H9 (cell line): ENCODE measurements at regions not wholly inside any gene's neighbourhood (a gene's known extent, or its start where the extent isn't known, plus 50 kb on each side); places are given as distances from the start of the nearest gene placed in this dataset.

Source experiments
- DNase-seq: peaks from one replicate; pipeline ENCODE4 v3.0.0-alpha.2; 2017
- H2AFZ ChIP-seq: one replicate; pipeline ENCODE4 v1.6.1; 2013; ENCODE audit warnings: mild to moderate bottlenecking, low read length, control low read depth, moderate library complexity
- H2AK5ac ChIP-seq: 2 replicates; pipeline ENCODE4 v1.6.1; 2013; ENCODE audit warnings: low read length, control low read depth, mixed read lengths; ENCODE audit not compliant: insufficient read length
- H2BK120ac ChIP-seq: one replicate; pipeline ENCODE4 v1.6.1; 2013; ENCODE audit warnings: low read depth, mild to moderate bottlenecking, low read length, control low read depth, inconsistent platforms; ENCODE audit not compliant: poor library complexity, severe bottlenecking
- H2BK12ac ChIP-seq: 2 replicates; pipeline ENCODE4 v1.6.1; 2013; ENCODE audit warnings: low read length, control low read depth, mixed read lengths, low read depth; ENCODE audit not compliant: insufficient read length
- H2BK15ac ChIP-seq: 2 replicates; pipeline ENCODE4 v1.6.1; 2013; ENCODE audit warnings: low read depth, low read length, control low read depth
- H2BK20ac ChIP-seq: one replicate; pipeline ENCODE4 v1.6.1; 2013; ENCODE audit warnings: low read depth, mild to moderate bottlenecking, low read length, control low read depth, inconsistent platforms; ENCODE audit not compliant: poor library complexity, severe bottlenecking
- H2BK5ac ChIP-seq: 2 replicates; pipeline ENCODE4 v1.6.1; 2013; ENCODE audit warnings: low read length, control low read depth, mixed read lengths; ENCODE audit not compliant: insufficient read length
- H3K14ac ChIP-seq: 2 replicates; pipeline ENCODE4 v1.6.1; 2013; ENCODE audit warnings: low read length, control low read depth; ENCODE audit not compliant: insufficient read depth
- H3K18ac ChIP-seq: 2 replicates; pipeline ENCODE4 v1.6.1; 2013; ENCODE audit warnings: low read depth, mild to moderate bottlenecking, mixed read lengths, low read length, control low read depth; ENCODE audit not compliant: insufficient read length
- H3K23ac ChIP-seq: 2 replicates; pipeline ENCODE4 v1.6.1; 2013; ENCODE audit warnings: low read length, control low read depth, mixed read lengths, low read depth; ENCODE audit not compliant: insufficient read length
- H3K23me2 ChIP-seq: 2 replicates; pipeline ENCODE4 v1.6.1; 2013; ENCODE audit warnings: low read depth, mild to moderate bottlenecking, mixed read lengths, low read length, control low read depth; ENCODE audit not compliant: insufficient read length, poor library complexity, severe bottlenecking
- H3K27ac ChIP-seq: 2 replicates; pipeline ENCODE4 v1.5.1; 2013; ENCODE audit warnings: low read length, control low read depth, mixed read lengths, low read depth; ENCODE audit not compliant: insufficient read length
- H3K27me3 ChIP-seq: 2 replicates; pipeline ENCODE4 v1.6.1; 2013; ENCODE audit warnings: low read length, control low read depth, inconsistent platforms; ENCODE audit not compliant: insufficient read depth
- H3K4ac ChIP-seq: 2 replicates; pipeline ENCODE4 v1.6.1; 2013; ENCODE audit warnings: low read depth, mild to moderate bottlenecking, control low read depth, inconsistent platforms, low read length, moderate library complexity
- H3K4me1 ChIP-seq: 2 replicates; pipeline ENCODE4 v1.6.1; 2013; ENCODE audit warnings: low read length, control low read depth, inconsistent platforms; ENCODE audit not compliant: insufficient read depth
- H3K4me2 ChIP-seq: 2 replicates; pipeline ENCODE4 v1.6.1; 2013; ENCODE audit warnings: low read length, control low read depth, mixed read lengths; ENCODE audit not compliant: insufficient read length, insufficient read depth
- H3K56ac ChIP-seq: 2 replicates; pipeline ENCODE4 v1.6.1; 2013; ENCODE audit warnings: low read depth, mild to moderate bottlenecking, mixed read lengths, low read length, control low read depth; ENCODE audit not compliant: insufficient read length
- H3K79me1 ChIP-seq: 2 replicates; pipeline ENCODE4 v1.6.1; 2013; ENCODE audit warnings: low read depth, mild to moderate bottlenecking, moderate library complexity, low read length, control low read depth, inconsistent platforms; ENCODE audit not compliant: insufficient read depth, poor library complexity, severe bottlenecking
- H3K79me2 ChIP-seq: 2 replicates; pipeline ENCODE4 v1.6.1; 2013; ENCODE audit warnings: low read length, control low read depth, inconsistent platforms; ENCODE audit not compliant: insufficient read depth
- H3K9ac ChIP-seq: 2 replicates; pipeline ENCODE4 v1.6.1; 2013; ENCODE audit warnings: low read length, control low read depth, mixed read lengths; ENCODE audit not compliant: insufficient read length; ENCODE audit errors: extremely low read depth
- H3K9me3 ChIP-seq: one replicate; pipeline ENCODE4 v1.6.1; 2013; ENCODE audit warnings: low read depth, low read length, inconsistent platforms; ENCODE audit not compliant: control insufficient read depth
- H3T11ph ChIP-seq: one replicate; pipeline ENCODE4 v1.6.1; 2013; ENCODE audit warnings: mild to moderate bottlenecking, low read length, control low read depth, inconsistent platforms
- H4K20me1 ChIP-seq: one replicate; pipeline ENCODE4 v1.6.1; 2013; ENCODE audit not compliant: control insufficient read depth, insufficient read length, insufficient read depth
- H4K5ac ChIP-seq: 2 replicates; pipeline ENCODE4 v1.6.1; 2013; ENCODE audit warnings: low read depth, mild to moderate bottlenecking, mixed read lengths, low read length, control low read depth; ENCODE audit not compliant: insufficient read length
- H4K8ac ChIP-seq: replicated peaks from 2 replicates; pipeline ENCODE4 v1.6.1; 2013; ENCODE audit warnings: low read length, control low read depth, mixed read lengths, low read depth; ENCODE audit not compliant: insufficient read length
- H4K91ac ChIP-seq: 2 replicates; pipeline ENCODE4 v1.6.1; 2013; ENCODE audit warnings: low read depth, mild to moderate bottlenecking, moderate library complexity, mixed read lengths, low read length, control low read depth; ENCODE audit not compliant: insufficient read length
- H3K27ac Mint-ChIP-seq, 3 experiments: 2 replicates in 2 of 3; 3 replicates in 1 of 3; pipeline ENCODE4 v1.8.0; 2020 to 2021; ENCODE audit warnings: mixed read lengths in 3 of 3, mild to moderate bottlenecking in 1 of 3, moderate library complexity in 1 of 3
- H3K27me3 Mint-ChIP-seq: 2 replicates; pipeline ENCODE4 v1.8.0; 2021; ENCODE audit warnings: low read depth, mild to moderate bottlenecking, moderate library complexity, mixed read lengths
- H3K36me3 Mint-ChIP-seq, 3 experiments: 2 replicates in 2 of 3; 3 replicates in 1 of 3; pipeline ENCODE4 v1.8.0; 2020 to 2021; ENCODE audit warnings: low read depth in 3 of 3, mixed read lengths in 3 of 3; ENCODE audit not compliant: insufficient read depth in 1 of 3
- H3K4me1 Mint-ChIP-seq, 2 experiments: 2 replicates each; pipeline ENCODE4 v1.8.0; 2020; ENCODE audit warnings: mixed read lengths in 2 of 2
- H3K4me3 Mint-ChIP-seq, 2 experiments: 2 replicates in 1 of 2; 3 replicates in 1 of 2; pipeline ENCODE4 v1.8.0; 2020 to 2021; ENCODE audit warnings: mild to moderate bottlenecking in 2 of 2, mixed read lengths in 2 of 2, moderate library complexity in 1 of 2
- H3K9me3 Mint-ChIP-seq, 2 experiments: 2 replicates in 1 of 2; 3 replicates in 1 of 2; pipeline ENCODE4 v1.8.0; 2020; ENCODE audit warnings: mild to moderate bottlenecking in 2 of 2, mixed read lengths in 2 of 2, moderate library complexity in 1 of 2
- CTCF ChIP-seq: fragments of 200-600 bp; sonication (generic); conservative IDR thresholded peaks from 3 replicates; pipeline ENCODE4 v1.8.0; 2021; ENCODE audit warnings: antibody characterized with exemption, mild to moderate bottlenecking
- WGBS: extraction: QIAGEN DNeasy Blood & Tissue Kit; methylation state at CpG from one replicate; pipeline ENCODE4 v1.1.7; 2013; ENCODE audit warnings: missing lambda C conversion rate, low lambda C conversion rate, mixed read lengths; ENCODE audit not compliant: insufficient read length; ENCODE audit errors: extremely low coverage; 5-methylcytosine and 5-hydroxymethylcytosine counted together

DNA sequence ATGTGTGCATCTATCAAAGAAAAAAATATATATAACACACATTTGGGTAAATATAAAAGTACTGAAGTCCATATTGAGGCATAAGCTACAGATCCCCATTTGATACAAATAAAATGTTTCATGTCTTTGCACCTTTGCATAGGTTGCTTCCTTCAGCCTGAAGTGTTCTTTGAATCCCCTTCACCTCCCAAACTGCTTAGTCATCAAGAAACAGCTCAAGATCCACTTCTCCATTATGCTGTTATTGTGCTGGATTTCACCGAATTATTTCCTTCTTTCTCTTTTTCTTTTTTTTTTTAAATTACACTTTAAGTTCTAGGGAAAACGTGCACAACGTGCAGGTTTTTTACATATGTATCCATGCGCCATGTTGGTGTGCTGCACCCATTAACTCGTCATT, 419.1 kb downstream of the ENC1 start:
- no peak overlapping the region for H2AFZ ChIP-seq
- no peak overlapping the region for H2AK5ac ChIP-seq
- H3K23ac ChIP-seq: no peak overlapping the region
- no peaks in the 10 kb centered on the region for H4K20me1 ChIP-seq
- no peaks in the 10 kb centered on the region for H3K4me1 Mint-ChIP-seq
- peaks cover 5% of the 10 kb centered on the region for H3K9me3 ChIP-seq
- no peak overlapping the region for H2BK12ac ChIP-seq
- no peaks in the 10 kb centered on the region for H3K27me3 Mint-ChIP-seq
- no peak overlapping the region for H2BK5ac ChIP-seq
- no peak overlapping the region for H3K27ac Mint-ChIP-seq
- H3K27me3 ChIP-seq: no peaks in the 10 kb centered on the region
- no peak overlapping the region for H3K14ac ChIP-seq
- H3K27ac ChIP-seq: no peak overlapping the region
- peaks cover 12 to 21% (median 16%) of the 10 kb centered on the region in 3 experiments for H3K36me3 Mint-ChIP-seq
- H3K9me3 Mint-ChIP-seq: peaks cover 36 to 43% of the 10 kb centered on the region in 2 experiments
- H3K18ac ChIP-seq: no peak overlapping the region
- H4K91ac ChIP-seq: no peak overlapping the region
- no peak for DNase-seq
- no peaks in the 10 kb centered on the region for H3K4me1 ChIP-seq
- H2BK15ac ChIP-seq: no peak overlapping the region
- H2BK20ac ChIP-seq: no peak overlapping the region
- no peaks in the 10 kb centered on the region for H3K79me2 ChIP-seq
- WGBS: no CpG with 5 or more reads among the region's 5 CpGs
- TF ChIP-seq CTCF: no peak
- no peak overlapping the region for H4K8ac ChIP-seq
- H3K9ac ChIP-seq: no peak overlapping the region
- H3K4ac ChIP-seq: no peak overlapping the region
- H3K79me1 ChIP-seq: no peaks in the 10 kb centered on the region
- H3T11ph ChIP-seq: no peak overlapping the region
- no peak overlapping the region for H3K56ac ChIP-seq
- no peak overlapping the region for H3K4me2 ChIP-seq
- no peak overlapping the region for H2BK120ac ChIP-seq
- no peaks in the 10 kb centered on the region for H3K23me2 ChIP-seq
- H3K4me3 Mint-ChIP-seq: no peak overlapping the region
- H4K5ac ChIP-seq: no peak overlapping the region
